Endothelial cell (in vitro differentiated cells): ENCODE measurements at regions not wholly inside any gene's neighbourhood (a gene's known extent, or its start where the extent isn't known, plus 50 kb on each side); places are given as distances from the start of the nearest gene placed in this dataset.

Experiments
- DNase-seq: peaks from one replicate; pipeline ENCODE4 v3.0.0; 2021; ENCODE audit warnings: low spot score
- H3K27ac Mint-ChIP-seq: one replicate; pipeline ENCODE4 v1.8.0; 2021; ENCODE audit warnings: mixed read lengths, inconsistent platforms; ENCODE audit not compliant: unreplicated experiment
- H3K27me3 Mint-ChIP-seq: one replicate; pipeline ENCODE4 v1.8.0; 2021; ENCODE audit warnings: mild to moderate bottlenecking, moderate library complexity, mixed read lengths, inconsistent platforms; ENCODE audit not compliant: unreplicated experiment
- H3K36me3 Mint-ChIP-seq: one replicate; pipeline ENCODE4 v1.8.0; 2021; ENCODE audit warnings: mild to moderate bottlenecking, low read depth, mixed read lengths, inconsistent platforms; ENCODE audit not compliant: unreplicated experiment
- H3K4me1 Mint-ChIP-seq: one replicate; pipeline ENCODE4 v1.8.0; 2021; ENCODE audit warnings: mild to moderate bottlenecking, mixed read lengths, inconsistent platforms; ENCODE audit not compliant: unreplicated experiment
- H3K4me3 Mint-ChIP-seq: one replicate; pipeline ENCODE4 v1.8.0; 2021; ENCODE audit warnings: mild to moderate bottlenecking, mixed read lengths, inconsistent platforms; ENCODE audit not compliant: unreplicated experiment
- H3K9me3 Mint-ChIP-seq: one replicate; pipeline ENCODE4 v1.8.0; 2021; ENCODE audit warnings: mixed read lengths, inconsistent platforms; ENCODE audit not compliant: unreplicated experiment
- TF ChIP-seq, protein P1 (sequence below): fragments of 200-600 bp; sonication (generic); IDR thresholded peaks from one replicate; pipeline ENCODE4 v1.5.0; 2021; ENCODE audit warnings: antibody characterized with exemption; ENCODE audit not compliant: unreplicated experiment

DNA sequence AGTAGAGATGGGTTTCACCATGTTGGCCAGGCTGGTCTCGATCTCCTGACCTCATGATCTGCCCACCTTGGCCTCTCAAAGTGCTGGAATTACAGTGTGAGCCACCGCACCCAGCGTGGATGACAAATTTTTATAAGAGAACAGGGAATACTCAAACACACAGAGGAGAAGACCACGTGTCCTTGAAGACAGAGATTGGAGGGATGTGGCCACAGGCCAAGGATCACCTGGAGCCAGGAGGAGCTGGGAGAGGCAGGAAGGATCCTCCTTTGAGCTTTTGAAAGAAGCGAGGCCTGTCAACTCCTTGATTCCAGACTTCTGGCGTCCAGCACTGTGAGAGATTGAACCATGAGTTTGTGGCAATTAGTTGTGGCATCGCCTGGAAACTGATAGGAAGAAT is 1049.5 kb downstream of the TBC1D22A start:
- no peak overlapping the region for H3K27ac Mint-ChIP-seq
- TF ChIP-seq, protein P1, sequence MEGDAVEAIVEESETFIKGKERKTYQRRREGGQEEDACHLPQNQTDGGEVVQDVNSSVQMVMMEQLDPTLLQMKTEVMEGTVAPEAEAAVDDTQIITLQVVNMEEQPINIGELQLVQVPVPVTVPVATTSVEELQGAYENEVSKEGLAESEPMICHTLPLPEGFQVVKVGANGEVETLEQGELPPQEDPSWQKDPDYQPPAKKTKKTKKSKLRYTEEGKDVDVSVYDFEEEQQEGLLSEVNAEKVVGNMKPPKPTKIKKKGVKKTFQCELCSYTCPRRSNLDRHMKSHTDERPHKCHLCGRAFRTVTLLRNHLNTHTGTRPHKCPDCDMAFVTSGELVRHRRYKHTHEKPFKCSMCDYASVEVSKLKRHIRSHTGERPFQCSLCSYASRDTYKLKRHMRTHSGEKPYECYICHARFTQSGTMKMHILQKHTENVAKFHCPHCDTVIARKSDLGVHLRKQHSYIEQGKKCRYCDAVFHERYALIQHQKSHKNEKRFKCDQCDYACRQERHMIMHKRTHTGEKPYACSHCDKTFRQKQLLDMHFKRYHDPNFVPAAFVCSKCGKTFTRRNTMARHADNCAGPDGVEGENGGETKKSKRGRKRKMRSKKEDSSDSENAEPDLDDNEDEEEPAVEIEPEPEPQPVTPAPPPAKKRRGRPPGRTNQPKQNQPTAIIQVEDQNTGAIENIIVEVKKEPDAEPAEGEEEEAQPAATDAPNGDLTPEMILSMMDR, result no peak
- no peaks in the 10 kb centered on the region for H3K4me1 Mint-ChIP-seq
- DNase-seq, result no peak
- no peak overlapping the region for H3K4me3 Mint-ChIP-seq
- peaks cover 11% of the 10 kb centered on the region for H3K36me3 Mint-ChIP-seq
- H3K9me3 Mint-ChIP-seq, result peaks cover 20% of the 10 kb centered on the region
- H3K27me3 Mint-ChIP-seq, result peaks cover 14% of the 10 kb centered on the region

DNA sequence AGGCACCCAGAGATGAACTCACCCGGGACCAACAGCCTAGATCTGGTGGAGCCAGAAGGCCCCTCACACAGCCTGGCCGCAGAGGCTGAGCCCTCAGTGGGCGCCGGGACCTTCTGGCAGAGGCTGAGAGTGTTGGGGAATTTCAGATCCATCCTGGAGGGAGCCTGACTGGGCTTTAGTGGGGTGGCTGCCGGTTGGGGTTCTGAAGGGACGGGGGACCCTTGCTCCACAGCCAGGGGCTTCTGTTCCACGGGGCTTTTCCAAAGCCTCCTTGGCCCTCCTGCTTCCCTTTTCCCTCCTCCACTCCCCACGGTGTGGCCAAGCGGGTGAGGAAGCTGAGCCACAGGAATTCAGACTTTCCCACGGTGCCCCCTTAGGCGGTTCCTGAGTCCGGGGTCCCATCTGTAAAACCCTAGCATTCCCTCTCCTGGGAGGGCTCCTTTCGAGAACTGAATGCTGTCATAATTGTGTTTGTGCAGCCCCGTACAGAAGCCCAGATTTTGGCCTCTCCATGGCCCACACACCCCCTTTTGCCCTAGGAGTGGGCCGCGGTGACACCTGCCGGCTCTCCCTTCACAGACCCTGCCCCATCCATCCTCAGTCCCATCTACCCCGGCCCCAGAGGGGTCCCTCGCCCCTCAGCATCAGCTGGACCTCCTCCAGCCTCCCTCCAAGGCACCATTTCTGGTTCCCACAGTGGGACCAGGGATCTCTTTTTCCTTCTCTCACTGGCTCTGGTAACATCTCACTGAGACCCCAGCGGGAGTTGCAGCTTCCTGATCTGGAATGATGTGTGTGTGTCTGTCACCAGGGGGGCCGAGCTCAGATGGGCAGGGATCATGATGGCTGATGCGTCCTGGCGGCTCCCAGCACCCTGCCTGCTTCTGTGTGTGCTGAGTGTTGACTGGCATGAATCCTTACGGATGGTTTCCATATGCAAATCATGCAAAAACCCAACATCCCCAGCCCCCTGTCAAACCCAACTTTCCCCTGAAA is 1048.4 kb downstream of the TBC1D22A start:
- Mint-ChIP-seq H3K4me3 (no peak overlapping the region), H3K27ac (no peak overlapping the region), H3K36me3 (peaks cover 7% of the 10 kb centered on the region)

DNA sequence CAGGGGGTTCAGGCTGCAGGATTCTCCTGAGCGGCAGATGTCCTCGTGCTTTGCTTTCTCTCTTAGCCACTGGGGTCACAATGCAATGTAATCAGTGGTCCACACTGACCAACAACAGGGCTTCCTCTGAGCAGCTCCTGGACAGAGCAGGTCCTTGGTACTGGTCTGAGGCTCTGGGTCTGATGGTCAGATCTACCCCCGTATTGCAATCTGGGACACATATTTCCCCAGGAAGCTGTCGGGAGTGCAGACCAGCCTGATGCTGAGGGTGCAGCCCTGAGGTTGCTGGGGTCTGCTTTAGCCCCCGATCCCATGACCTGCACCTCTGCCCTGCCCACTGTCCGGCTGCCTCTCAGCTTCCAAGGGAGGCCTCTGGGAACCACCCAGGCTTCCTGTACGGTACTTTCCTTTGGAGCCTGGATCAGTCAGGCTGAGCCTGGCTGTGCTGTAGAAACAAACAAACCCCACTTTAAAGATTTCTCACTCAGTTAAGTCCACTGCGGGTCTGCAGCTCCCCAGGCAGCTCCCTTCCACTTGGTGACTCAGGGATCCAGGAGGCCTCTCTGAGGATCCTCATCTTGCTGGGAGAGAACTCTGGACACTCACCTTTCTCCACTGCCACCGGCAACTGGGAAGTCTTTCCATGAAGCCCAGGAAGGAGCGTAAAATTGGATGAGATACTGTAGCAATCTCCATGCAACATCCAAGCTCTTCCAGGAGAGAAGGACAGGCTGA is 1046.6 kb downstream of the TBC1D22A start:
- peaks cover 7% of the 10 kb centered on the region for H3K36me3 Mint-ChIP-seq
- no peak for DNase-seq
- no peaks in the 10 kb centered on the region for H3K4me1 Mint-ChIP-seq
- H3K27me3 Mint-ChIP-seq, result peaks cover 14% of the 10 kb centered on the region
- H3K4me3 Mint-ChIP-seq, result no peak overlapping the region
- peaks cover 19% of the 10 kb centered on the region for H3K9me3 Mint-ChIP-seq
- TF ChIP-seq, protein P1, result no peak
- no peak overlapping the region for H3K27ac Mint-ChIP-seq

More for the DNA sequence above, 1048.4 kb downstream of the TBC1D22A start:
- Mint-ChIP-seq H3K9me3 (peaks cover 23% of the 10 kb centered on the region), H3K27me3 (peaks cover 14% of the 10 kb centered on the region), H3K4me1 (no peaks in the 10 kb centered on the region)
- DNase-seq, result no peak
- TF ChIP-seq, protein P1, result no peak

DNA sequence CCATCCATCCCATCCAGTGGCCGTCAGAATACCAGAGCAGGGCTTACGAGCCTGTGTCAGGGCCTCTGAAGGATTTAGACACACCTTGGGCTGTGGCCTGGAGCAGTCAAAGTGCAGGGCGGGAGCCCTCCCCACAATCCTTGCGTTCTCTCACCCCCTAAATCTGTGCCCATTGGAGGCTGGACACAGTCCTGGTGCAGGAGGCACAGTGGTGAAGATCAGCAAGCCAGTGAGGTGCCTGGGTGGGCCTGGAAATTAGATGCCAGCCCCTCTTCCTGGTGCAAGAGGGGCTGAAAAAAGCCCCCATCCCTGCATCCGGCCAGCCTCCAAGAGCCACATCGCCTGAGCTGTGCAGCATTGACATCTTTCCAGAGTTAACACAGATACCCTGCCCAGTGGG is 1045.8 kb downstream of the TBC1D22A start:
- Mint-ChIP-seq H3K4me3 (no peak overlapping the region), H3K9me3 (peaks cover 24% of the 10 kb centered on the region), H3K4me1 (no peaks in the 10 kb centered on the region), H3K27ac (no peak overlapping the region), H3K36me3 (peaks cover 10% of the 10 kb centered on the region), H3K27me3 (peaks cover 14% of the 10 kb centered on the region)
- no peak for DNase-seq
- TF ChIP-seq, protein P1, result no peak
